ENCODE measurements at regions not wholly inside any gene's neighbourhood (a gene's known extent, or its start where the extent isn't known, plus 50 kb on each side); places are given as distances from the start of the nearest gene placed in this dataset.

DNA sequence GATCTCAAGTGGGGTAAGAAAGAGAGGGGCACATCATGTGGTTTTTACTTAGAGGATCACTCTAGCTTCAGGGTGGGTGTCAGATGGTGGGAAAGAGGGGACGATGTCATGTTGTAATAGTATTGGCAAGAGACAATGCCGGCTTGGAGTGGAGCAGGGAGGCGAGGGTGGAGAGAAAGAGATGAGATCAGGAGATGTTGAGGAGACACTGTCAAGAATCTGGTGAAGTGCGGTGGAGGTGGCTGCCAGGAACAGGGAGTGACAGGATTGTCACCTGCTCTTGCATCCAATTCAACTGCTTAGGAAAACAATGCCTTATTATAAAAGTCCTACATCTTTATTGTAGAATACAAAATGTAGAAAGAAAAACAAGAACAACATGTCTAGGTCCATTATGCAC, 63.0 kb upstream of the MKI67 start:
- no peak for TF ChIP-seq CTCF (IDR thresholded peaks at IDR 0.05; ENCODE audit: poor library complexity)
- no peak for TF ChIP-seq EZH2 (IDR thresholded peaks at IDR 0.05; ENCODE audit: borderline replicate concordance)
- TF ChIP-seq EZH2phosphoT487 (IDR thresholded peaks at IDR 0.05; ENCODE audit: low read depth, severe bottlenecking, unreplicated experiment): no peak
